CD4-positive, alpha-beta T cell treated with Interleukin-17A for 4 hours (primary cell): ENCODE measurements at regions not wholly inside any gene's neighbourhood (a gene's known extent, or its start where the extent isn't known, plus 50 kb on each side); places are given as distances from the start of the nearest gene placed in this dataset.
"Not testable (repeated sequence)": the region's sequence is repeated elsewhere in the genome, so short reads cannot be mapped to it uniquely, and the experiment has no call there.

Experiments used
- DNase-seq: peaks from one replicate; pipeline ENCODE4 v3.0.0-alpha.2; 2020; ENCODE audit warnings: mixed read lengths

DNA sequence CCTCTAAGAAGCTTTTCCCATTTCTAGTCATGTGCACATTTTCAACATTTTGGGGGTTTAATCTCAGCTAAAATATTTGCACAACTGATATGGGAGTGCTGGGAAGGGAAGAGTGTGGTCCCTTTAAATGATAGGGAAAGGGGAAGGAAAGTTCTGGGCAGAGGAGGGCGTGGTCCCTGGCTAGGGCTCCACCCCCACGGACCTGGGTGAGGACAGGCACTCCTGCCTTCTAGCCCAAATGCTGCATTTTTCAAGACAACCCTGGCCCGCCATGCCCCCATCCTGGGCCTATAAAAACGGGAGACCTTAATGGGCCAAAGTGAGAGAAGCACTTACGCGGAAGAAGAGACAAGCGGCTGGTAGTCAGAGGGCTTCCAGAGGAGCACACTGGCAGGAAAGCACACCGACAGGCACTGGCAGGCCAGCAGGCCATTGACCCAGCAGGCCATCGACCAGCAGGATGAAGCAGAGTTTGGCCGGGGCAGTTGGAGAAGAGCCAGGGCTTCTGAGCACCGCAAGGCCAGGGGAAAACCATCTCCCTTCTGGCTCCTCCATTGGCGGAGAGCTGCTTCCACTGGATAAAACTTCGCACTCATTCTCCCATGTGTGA is 266.7 kb downstream of the SPRY2 start:
- DNase-seq = no peak

- no peak for DNase-seq
Measured at GRCh38 chr13:80072231-80072630, 268.7 kb downstream of the SPRY2 start.

- no peak for DNase-seq
Measured at GRCh38 chr13:80070024-80070703, 270.8 kb downstream of the SPRY2 start.

DNA sequence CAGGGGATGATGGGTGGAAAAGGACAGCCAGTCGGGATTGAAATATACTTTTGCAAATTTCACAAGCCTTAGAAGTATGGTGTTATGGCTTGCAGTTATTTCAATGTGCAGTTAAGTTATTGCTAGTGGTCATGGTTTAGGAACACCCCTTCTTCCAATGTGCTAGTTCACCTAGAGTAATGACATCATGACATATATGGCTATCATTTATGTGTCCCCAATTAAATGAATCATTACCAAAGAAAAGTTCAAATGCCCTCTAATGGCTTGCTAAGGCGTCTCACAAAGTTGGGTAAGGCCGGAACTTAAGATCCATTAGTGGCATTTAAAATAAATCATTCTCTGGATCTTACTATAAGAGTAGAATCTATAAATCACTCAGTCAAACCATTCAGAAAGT is 271.6 kb downstream of the SPRY2 start:
- DNase-seq = no peak

- no peak for DNase-seq
Measured at GRCh38 chr13:80065996-80066395, 274.9 kb downstream of the SPRY2 start.

- DNase-seq = not testable (repeated sequence)
Measured at GRCh38 chr13:80062416-80062815, 278.5 kb downstream of the SPRY2 start.

DNA sequence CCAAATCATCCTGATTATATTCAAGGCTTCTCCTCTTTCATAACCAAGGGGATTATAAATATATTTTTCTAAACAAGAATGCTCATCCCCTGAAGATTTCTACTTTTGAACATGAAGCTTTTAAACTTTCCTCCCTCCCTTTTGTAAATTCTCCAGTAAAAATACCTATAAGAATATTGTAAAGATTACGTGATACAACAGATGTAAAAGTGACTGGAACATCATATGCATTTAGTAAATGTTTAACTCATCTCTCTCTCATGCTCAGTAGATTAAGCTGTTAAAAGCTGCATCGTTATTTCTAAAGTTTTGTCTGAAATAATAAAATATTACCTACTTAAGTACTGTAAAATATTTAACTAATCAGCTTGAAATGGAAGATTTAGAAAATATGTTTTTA is 281.1 kb downstream of the SPRY2 start:
- no peak for DNase-seq

GRCh38 chr13:80058626-80059025 is 282.3 kb downstream of the SPRY2 start:
- DNase-seq = no peak

- DNase-seq = no peak
Measured at GRCh38 chr13:80055847-80056246, 285.1 kb downstream of the SPRY2 start.

GRCh38 chr13:80054806-80055205 is 286.1 kb downstream of the SPRY2 start:
- no peak for DNase-seq

- no peak for DNase-seq
Measured at GRCh38 chr13:80052286-80052685, 288.6 kb downstream of the SPRY2 start.

- DNase-seq = no peak
Measured at GRCh38 chr13:80050252-80050651, 290.7 kb downstream of the SPRY2 start.

DNA sequence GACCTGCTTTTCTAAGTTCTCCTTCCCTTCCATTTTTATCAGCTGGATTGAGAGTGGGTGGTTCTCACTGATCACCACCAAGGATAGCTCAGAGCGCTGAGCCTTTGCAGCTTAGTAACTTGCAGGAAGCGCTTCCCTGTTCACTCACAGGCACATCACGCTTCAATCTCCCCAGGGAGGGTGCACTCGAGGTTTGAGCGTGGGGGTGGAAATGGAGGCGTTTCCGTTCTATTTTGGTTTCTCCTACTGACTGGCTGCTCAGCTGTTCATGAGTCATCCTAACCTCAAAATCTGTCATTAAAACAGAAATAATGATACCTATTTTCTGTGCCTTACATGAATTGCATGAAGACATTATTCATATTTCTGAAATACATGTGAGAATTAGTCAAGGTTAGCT is 292.1 kb downstream of the SPRY2 start:
- peak; percentile 24 for DNase-seq

GRCh38 chr13:80048030-80048429 is 292.9 kb downstream of the SPRY2 start:
- no peak for DNase-seq

- DNase-seq = no peak
Measured at GRCh38 chr13:80047406-80047805, 293.5 kb downstream of the SPRY2 start.

DNA sequence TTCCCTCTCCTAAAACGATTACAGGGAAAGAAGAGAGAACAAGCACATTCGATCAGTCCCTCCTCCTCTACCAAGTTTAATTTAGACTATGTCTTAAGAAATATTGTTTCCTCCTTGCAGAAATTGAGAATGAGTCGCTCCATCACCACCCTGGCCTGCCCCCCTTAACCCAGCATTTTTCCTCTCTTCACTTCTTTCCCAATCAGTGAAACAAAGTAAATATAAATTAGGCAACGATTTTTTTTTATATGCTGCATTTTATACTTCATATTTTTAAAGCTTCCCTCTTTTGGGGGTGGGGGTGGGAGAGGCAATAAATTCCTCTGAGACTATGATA is 300.0 kb downstream of the SPRY2 start:
- no peak for DNase-seq

DNA sequence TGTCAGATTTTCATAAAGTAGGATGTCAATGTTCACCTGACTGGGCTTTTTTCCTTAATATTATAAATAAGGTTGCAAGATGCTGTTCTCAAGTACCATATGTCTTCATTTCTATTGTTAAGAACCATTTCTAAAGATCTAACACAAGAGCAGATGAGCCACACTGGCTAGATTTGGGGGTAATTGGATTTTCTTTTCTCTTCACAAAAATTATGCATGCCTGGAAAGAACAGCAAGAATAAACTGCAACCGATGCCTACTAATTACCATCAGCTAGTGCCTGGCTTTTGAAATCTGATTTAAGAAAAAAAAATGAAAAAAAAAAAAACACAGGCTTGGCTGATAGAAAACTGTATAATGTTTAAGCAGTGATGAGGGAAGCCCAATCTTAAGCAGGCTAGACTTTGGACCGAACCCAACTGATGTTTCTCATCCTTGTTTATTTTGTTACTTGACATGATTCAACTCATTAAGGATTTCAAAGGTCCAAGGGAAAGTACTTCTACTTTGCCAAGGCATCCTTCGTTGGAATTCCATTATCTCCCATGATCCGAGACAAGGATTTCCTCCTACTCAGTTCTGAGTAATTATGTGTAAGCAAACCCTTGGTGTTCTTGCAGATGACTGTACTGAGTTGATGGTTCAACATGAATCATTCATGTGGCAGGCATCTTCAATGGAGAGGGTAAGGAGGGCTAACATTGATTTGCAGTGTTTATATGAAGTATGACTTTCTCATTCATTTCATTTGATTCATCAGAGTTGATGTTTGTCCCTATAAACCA is 300.5 kb downstream of the SPRY2 start:
- DNase-seq = no peak

- DNase-seq = no peak
Measured at GRCh38 chr13:80039000-80039399, 301.9 kb downstream of the SPRY2 start.

GRCh38 chr13:80038371-80038770 is 302.6 kb downstream of the SPRY2 start:
- DNase-seq = no peak

DNA sequence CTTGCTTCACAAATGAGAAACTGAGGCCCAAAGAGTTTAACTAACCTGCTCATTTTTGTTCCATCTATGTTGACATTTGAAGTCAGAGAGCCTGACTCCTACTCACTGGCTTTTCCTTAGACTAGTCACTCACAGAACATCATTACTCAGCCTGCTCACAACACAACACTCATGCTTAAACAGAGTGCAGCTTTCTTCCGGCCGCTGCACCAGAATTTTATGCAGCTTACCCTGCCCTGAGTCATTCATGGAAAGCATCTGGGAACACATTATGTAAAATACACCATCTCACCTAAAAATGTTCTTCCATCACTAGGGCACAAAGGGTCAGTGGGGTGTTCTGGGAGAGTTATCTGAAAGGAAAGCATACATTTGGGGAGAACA is 303.4 kb downstream of the SPRY2 start:
- DNase-seq = no peak

GRCh38 chr13:80036845-80037504 is 304.0 kb downstream of the SPRY2 start:
- DNase-seq = no peak

- no peak for DNase-seq
Measured at GRCh38 chr13:80035096-80035495, 305.8 kb downstream of the SPRY2 start.

- DNase-seq = no peak
Measured at GRCh38 chr13:80033951-80034350, 307.0 kb downstream of the SPRY2 start.

- DNase-seq = no peak
Measured at GRCh38 chr13:80033286-80033685, 307.6 kb downstream of the SPRY2 start.
